BJ (cell line): ENCODE measurements at regions not wholly inside any gene's neighbourhood (a gene's known extent, or its start where the extent isn't known, plus 50 kb on each side); places are given as distances from the start of the nearest gene placed in this dataset.

Source experiments
- CTCF ChIA-PET: fragments of 350-600 bp; formaldehyde crosslinking; extraction: SDS; loops from one replicate; lab custom pipeline; 2021; ENCODE audit warnings: antibody characterized with exemption, inconsistent platforms; lab: Yijun Ruan, JAX
- POLR2A ChIA-PET: fragments of 300-600 bp; sonication (Branson Sonifier 250); formaldehyde crosslinking; extraction: SDS; loops from one replicate; lab custom pipeline; 2021; ENCODE audit warnings: antibody characterized with exemption; lab: Charles Lee
- DNase-seq: peaks from one replicate; pipeline ENCODE4 v3.0.0-alpha.2; 2011; ENCODE audit warnings: low read depth
- H3K27me3 ChIP-seq: 2 replicates; pipeline ENCODE4 v1.6.0; 2011; ENCODE audit warnings: low read length; ENCODE audit not compliant: control insufficient read depth, insufficient read depth
- H3K36me3 ChIP-seq: 2 replicates; pipeline ENCODE4 v1.5.1; 2011; ENCODE audit warnings: low read length; ENCODE audit not compliant: control insufficient read depth, insufficient read depth
- H3K4me3 ChIP-seq: 2 replicates; pipeline ENCODE4 v1.5.1; 2011; ENCODE audit warnings: low read depth, mild to moderate bottlenecking, control low read depth, low read length
- CTCF ChIP-seq: IDR thresholded peaks from 2 replicates; pipeline ENCODE4 v1.5.1; 2011; ENCODE audit warnings: low read depth, mild to moderate bottlenecking, control low read depth, inconsistent platforms, low read length, moderate library complexity; ENCODE audit not compliant: insufficient read depth

- no peaks in the 10 kb centered on the region for H3K27me3 ChIP-seq
- H3K4me3 ChIP-seq, result no peak overlapping the region
- ChIA-PET POLR2A (no interaction called here), CTCF (no interaction called here)
- no peak for TF ChIP-seq CTCF
- DNase-seq, result no peak
- no peaks in the 10 kb centered on the region for H3K36me3 ChIP-seq
These were observed 1004.8 kb downstream of the SLITRK5 start for GRCh38 chr13:88676016-88676415.

GRCh38 chr13:88685459-88685858, 1014.3 kb downstream of the SLITRK5 start:
- Histone ChIP-seq H3K36me3 (no peaks in the 10 kb centered on the region), H3K4me3 (no peak overlapping the region), H3K27me3 (no peaks in the 10 kb centered on the region)
- no peak for DNase-seq
- POLR2A ChIA-PET, result no interaction called here
- TF ChIP-seq CTCF, result no peak
- CTCF ChIA-PET, result no interaction called here

GRCh38 chr13:88701551-88701950, 1030.4 kb downstream of the SLITRK5 start:
- POLR2A ChIA-PET, result no interaction called here
- H3K4me3 ChIP-seq, result no peak overlapping the region
- TF ChIP-seq CTCF, result no peak
- no peaks in the 10 kb centered on the region for H3K36me3 ChIP-seq
- no peaks in the 10 kb centered on the region for H3K27me3 ChIP-seq
- CTCF ChIA-PET, result no interaction called here
- DNase-seq, result no peak

GRCh38 chr13:88704600-88705275, 1033.6 kb downstream of the SLITRK5 start:
- ChIA-PET CTCF (no interaction called here), POLR2A (no interaction called here)
- H3K27me3 ChIP-seq, result no peaks in the 10 kb centered on the region
- TF ChIP-seq CTCF, result no peak
- no peaks in the 10 kb centered on the region for H3K36me3 ChIP-seq
- DNase-seq, result no peak
- H3K4me3 ChIP-seq, result no peak overlapping the region

- no peaks in the 10 kb centered on the region for H3K27me3 ChIP-seq
- H3K4me3 ChIP-seq, result no peak overlapping the region
- ChIA-PET POLR2A (no interaction called here), CTCF (no interaction called here)
- TF ChIP-seq CTCF, result no peak
- no peaks in the 10 kb centered on the region for H3K36me3 ChIP-seq
- no peak for DNase-seq
These were observed 1036.5 kb downstream of the SLITRK5 start for GRCh38 chr13:88707646-88708045.
